ENCODE measurements at regions not wholly inside any gene's neighbourhood (a gene's known extent, or its start where the extent isn't known, plus 50 kb on each side); places are given as distances from the start of the nearest gene placed in this dataset.

DNA sequence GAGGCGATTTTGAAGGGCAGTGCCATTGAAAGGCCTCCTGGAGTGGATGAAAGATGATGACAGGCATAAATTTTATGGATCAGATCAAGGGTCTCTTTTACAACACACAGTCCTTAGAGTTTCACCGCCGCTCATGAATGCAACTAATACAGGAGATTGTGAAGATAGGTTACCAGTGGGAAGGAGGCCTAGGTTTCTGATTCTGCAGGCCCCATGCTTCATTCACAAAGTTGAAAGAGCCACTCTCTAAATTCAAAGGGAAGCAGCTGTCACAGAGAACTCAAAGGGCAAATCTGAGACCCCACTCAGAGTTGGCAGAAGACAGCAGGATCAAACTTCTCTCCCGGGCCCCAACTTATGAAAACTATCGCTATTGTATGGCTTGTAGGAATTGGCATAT, 137.6 kb downstream of the MAP3K7 start:
- no peak for DNase-seq
- no peaks in the 10 kb centered on the region for H3K9me3 Mint-ChIP-seq
- peaks cover 6 to 20% (median 8%) of the 10 kb centered on the region in 4 donors for H3K4me1 Mint-ChIP-seq
- H3K4me3 Mint-ChIP-seq = no peak overlapping the region
- H3K36me3 Mint-ChIP-seq = no peaks in the 10 kb centered on the region
- POLR2A ChIA-PET = no interaction called here
- no peak overlapping the region for H3K27ac Mint-ChIP-seq
- no peak for ATAC-seq
- no peaks in the 10 kb centered on the region for H3K27me3 Mint-ChIP-seq

GRCh38 chr6:90448836-90449235, 138.0 kb downstream of the MAP3K7 start:
- Mint-ChIP-seq H3K27me3 (no peaks in the 10 kb centered on the region), H3K4me3 (no peak overlapping the region), H3K36me3 (no peaks in the 10 kb centered on the region), H3K27ac (no peak overlapping the region), H3K4me1 (peaks cover 6 to 21% (median 8%) of the 10 kb centered on the region in 4 donors), H3K9me3 (no peaks in the 10 kb centered on the region)
- POLR2A ChIA-PET = no interaction called here
- ATAC-seq = no peak
- DNase-seq = no peak

GRCh38 chr6:90446164-90446563, 140.7 kb downstream of the MAP3K7 start:
- ATAC-seq (no peak), DNase-seq (no peak)
- Mint-ChIP-seq H3K4me1 (peaks cover 6 to 21% (median 8%) of the 10 kb centered on the region in 4 donors), H3K36me3 (no peaks in the 10 kb centered on the region), H3K4me3 (no peak overlapping the region), H3K9me3 (no peaks in the 10 kb centered on the region), H3K27ac (no peak overlapping the region), H3K27me3 (peaks cover 0 to 2% (median 0%) of the 10 kb centered on the region in 5 donors)
- POLR2A ChIA-PET = no interaction called here

DNA sequence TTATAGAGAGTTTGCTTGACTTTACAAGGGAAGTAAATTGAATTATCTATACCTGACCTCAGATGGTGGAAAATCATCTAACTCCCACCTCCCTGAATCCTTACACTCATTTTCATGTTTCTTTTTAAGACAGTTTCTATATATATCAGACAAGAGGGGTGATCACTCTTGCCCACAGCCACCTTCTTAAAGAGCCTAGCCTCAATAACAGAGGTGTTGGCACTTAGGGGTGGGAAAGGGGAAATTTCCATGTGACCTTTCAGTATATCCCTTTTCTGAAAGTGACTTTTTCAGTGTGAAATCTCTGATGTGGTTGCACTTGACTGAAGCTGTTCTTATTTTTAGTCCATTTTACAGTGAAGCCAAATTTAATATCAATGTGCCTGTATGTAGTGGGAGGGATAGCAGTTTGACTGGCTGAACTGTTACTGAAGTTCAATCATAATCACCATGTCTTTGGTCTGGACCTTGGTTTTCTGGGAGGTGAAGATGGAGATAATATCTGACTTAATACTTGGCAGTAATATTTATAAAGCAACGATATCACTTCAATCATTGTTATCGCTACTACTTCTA, 141.3 kb downstream of the MAP3K7 start:
- H3K27me3 Mint-ChIP-seq = peaks cover 0 to 2% (median 0%) of the 10 kb centered on the region in 5 donors
- POLR2A ChIA-PET = no interaction called here

DNA sequence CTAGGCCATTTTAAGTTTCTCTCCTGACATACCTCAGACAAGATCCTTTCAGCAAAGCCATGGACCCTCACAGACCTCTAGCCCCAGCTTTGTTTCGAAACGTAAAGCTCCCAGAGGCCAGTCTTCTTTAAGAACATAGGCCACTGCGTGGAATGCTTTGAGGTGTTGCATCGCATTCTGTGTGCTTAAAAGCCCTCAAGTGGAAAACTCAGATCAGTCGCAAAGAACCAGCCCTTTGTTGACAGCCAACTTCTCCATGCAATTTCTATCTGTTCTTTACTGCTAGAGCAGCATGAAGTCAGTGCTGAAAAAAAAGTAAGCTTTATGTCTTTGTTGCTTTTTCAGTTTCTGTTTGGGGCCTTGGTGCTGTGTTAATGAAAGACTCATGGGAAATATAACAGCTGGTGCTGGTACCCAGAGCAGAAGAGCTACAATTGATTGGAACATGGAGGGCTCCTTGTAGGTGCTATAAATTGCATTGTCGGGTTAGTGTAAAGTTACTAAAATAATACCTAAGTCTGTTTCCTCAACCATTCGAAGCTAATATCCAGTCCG, 142.6 kb downstream of the MAP3K7 start:
- DNase-seq (no peak), ATAC-seq (no peak)
- Mint-ChIP-seq H3K27ac (no peak overlapping the region), H3K9me3 (no peaks in the 10 kb centered on the region), H3K4me1 (peaks cover 6 to 16% (median 7%) of the 10 kb centered on the region in 4 donors), H3K4me3 (no peak overlapping the region), H3K36me3 (no peaks in the 10 kb centered on the region), H3K27me3 (peaks cover 0 to 2% (median 0%) of the 10 kb centered on the region in 5 donors)
- POLR2A ChIA-PET = interaction anchor here (0.6 to 0.7 kb wide), 2 partner anchors 9 to 33 kb away, joined by 3 to 5 read pairs; no protein-coding TSS in a partner anchor

More for the DNA sequence above, 141.3 kb downstream of the MAP3K7 start:
- H3K9me3 Mint-ChIP-seq = no peaks in the 10 kb centered on the region
- peaks cover 6 to 21% (median 8%) of the 10 kb centered on the region in 4 donors for H3K4me1 Mint-ChIP-seq
- ATAC-seq (no peak), DNase-seq (no peak)
- no peak overlapping the region for H3K27ac Mint-ChIP-seq
- H3K36me3 Mint-ChIP-seq = no peaks in the 10 kb centered on the region
- no peak overlapping the region for H3K4me3 Mint-ChIP-seq

DNA sequence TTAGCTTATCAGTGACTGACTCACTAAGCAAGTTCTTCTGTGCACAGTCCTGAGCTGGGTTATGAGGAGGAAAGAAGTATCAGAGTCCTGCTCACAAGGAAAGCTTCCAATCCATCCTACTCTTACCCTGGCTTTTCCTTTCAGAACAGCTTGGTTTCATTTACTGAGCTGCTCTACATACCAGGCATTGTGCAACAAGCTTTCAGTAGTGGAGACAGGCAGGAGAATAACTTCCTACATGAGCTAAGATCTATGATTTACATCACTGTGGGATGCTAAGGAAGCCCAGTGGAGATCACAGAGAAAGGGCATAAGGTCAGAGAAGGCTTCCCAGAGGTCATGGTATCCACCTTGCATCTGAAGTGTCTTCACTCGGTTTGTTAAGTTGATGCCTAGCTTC, 144.5 kb downstream of the MAP3K7 start:
- Mint-ChIP-seq H3K36me3 (no peaks in the 10 kb centered on the region), H3K27me3 (peaks cover 0 to 2% (median 0%) of the 10 kb centered on the region in 5 donors), H3K9me3 (no peaks in the 10 kb centered on the region), H3K4me3 (no peak overlapping the region), H3K27ac (no peak overlapping the region), H3K4me1 (peaks cover 6 to 16% (median 8%) of the 10 kb centered on the region in 4 donors)
- DNase-seq = no peak
- POLR2A ChIA-PET = interaction anchor here (0.6 to 0.7 kb wide), 2 partner anchors 14 to 90 kb away, joined by 3 read pairs; no protein-coding TSS in a partner anchor
- ATAC-seq = no peak

- peaks cover 0 to 2% (median 0%) of the 10 kb centered on the region in 5 donors for H3K27me3 Mint-ChIP-seq
- peaks cover 4 to 14% (median 7%) of the 10 kb centered on the region in 4 donors for H3K4me1 Mint-ChIP-seq
- peak overlapping the region in 1 of 10 donors; percentile 34 for H3K27ac Mint-ChIP-seq
- ATAC-seq = no peak
- H3K9me3 Mint-ChIP-seq = no peaks in the 10 kb centered on the region
- DNase-seq = no peak
- POLR2A ChIA-PET = no interaction called here
- H3K36me3 Mint-ChIP-seq = no peaks in the 10 kb centered on the region
- H3K4me3 Mint-ChIP-seq = no peak overlapping the region
Observed at GRCh38 chr6:90440586-90441283, 144.1 kb upstream of the BACH2 start.

DNA sequence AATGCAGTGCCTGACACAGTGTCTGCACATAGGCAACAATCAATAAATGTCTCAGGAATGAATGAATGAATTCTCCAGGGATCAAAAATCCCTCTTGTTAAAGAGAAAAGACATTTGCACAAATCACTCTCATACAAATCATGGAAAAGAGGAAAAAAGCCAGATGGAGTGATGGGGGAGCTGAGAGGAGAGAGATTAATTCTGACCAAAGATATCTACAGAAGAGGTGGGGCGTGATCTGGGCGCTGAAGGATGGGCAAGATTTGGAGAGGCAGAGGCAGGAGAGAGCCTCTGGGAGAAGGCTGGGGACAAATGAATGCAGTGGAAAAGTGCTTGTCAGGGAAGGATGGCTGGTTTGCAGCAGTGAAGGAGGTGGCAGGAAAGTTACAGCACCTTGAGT, 142.9 kb upstream of the BACH2 start:
- H3K4me3 Mint-ChIP-seq = no peak overlapping the region
- no peak for DNase-seq
- no peak for ATAC-seq
- H3K27me3 Mint-ChIP-seq = peaks cover 0 to 2% (median 0%) of the 10 kb centered on the region in 5 donors
- no peaks in the 10 kb centered on the region for H3K36me3 Mint-ChIP-seq
- peaks cover 0 to 3% (median 0%) of the 10 kb centered on the region in 9 donors for H3K9me3 Mint-ChIP-seq
- POLR2A ChIA-PET = no interaction called here
- H3K27ac Mint-ChIP-seq = no peak overlapping the region
- peaks cover 0 to 4% (median 3%) of the 10 kb centered on the region in 4 donors for H3K4me1 Mint-ChIP-seq

GRCh38 chr6:90436403-90436802, 139.8 kb upstream of the BACH2 start:
- POLR2A ChIA-PET = no interaction called here

DNA sequence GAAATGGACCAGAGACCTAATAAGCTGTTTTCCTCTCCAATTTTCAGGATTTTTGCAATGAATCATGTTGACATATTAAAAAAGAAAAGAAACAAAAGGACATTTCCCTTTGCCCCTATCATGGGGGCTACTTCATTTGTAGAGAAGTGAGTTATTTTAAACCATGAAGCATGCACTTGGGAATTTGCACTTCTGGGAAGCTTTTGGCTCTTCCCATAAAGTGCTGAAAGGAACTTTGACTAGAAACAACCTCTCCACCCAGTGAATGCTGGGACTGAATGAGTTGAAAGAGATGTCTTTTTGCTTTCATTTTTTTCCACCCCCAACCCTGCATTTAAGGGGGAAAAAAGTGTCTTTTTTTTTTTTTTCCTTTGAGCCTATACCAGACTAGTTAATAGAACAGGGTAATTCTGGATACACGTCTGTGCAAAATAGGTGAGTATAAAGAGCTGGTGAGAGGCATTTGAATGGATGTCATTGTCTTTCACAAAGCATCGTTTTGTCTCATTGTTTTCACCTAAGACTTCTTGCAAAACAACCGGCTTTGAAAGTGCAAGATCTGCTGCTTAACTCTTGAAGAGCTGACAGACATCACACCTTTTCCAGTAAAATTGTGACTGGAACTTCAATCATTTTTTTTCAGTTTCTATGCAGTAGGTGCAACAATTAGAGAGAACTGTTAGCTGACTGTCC, 138.7 kb upstream of the BACH2 start:
- peaks cover 0 to 15% (median 14%) of the 10 kb centered on the region in 3 donors for H3K36me3 Mint-ChIP-seq
- DNase-seq (no peak), ATAC-seq (no peak)
- peaks cover 0 to 3% (median 0%) of the 10 kb centered on the region in 4 donors for H3K4me1 Mint-ChIP-seq
- H3K27me3 Mint-ChIP-seq = no peaks in the 10 kb centered on the region
- no peak overlapping the region for H3K27ac Mint-ChIP-seq
- POLR2A ChIA-PET = interaction anchor here (0.8 kb wide), 1 partner anchor 9 kb away, joined by 5 read pairs; no protein-coding TSS in a partner anchor
- H3K4me3 Mint-ChIP-seq = no peak overlapping the region
- peaks cover 0 to 26% (median 11%) of the 10 kb centered on the region in 9 donors for H3K9me3 Mint-ChIP-seq

More at GRCh38 chr6:90436403-90436802, 139.8 kb upstream of the BACH2 start:
- DNase-seq (no peak), ATAC-seq (no peak)
- Mint-ChIP-seq H3K4me3 (no peak overlapping the region), H3K27ac (no peak overlapping the region), H3K27me3 (no peaks in the 10 kb centered on the region), H3K4me1 (peaks cover 0 to 3% (median 0%) of the 10 kb centered on the region in 4 donors), H3K36me3 (peaks cover 0 to 11% (median 6%) of the 10 kb centered on the region in 3 donors), H3K9me3 (peaks cover 0 to 20% (median 9%) of the 10 kb centered on the region in 9 donors)

GRCh38 chr6:90434094-90434493, 137.5 kb upstream of the BACH2 start:
- Mint-ChIP-seq H3K4me1 (peaks cover 0 to 2% (median 0%) of the 10 kb centered on the region in 4 donors), H3K27ac (no peak overlapping the region), H3K36me3 (peaks cover 0 to 25% (median 23%) of the 10 kb centered on the region in 3 donors), H3K27me3 (no peaks in the 10 kb centered on the region), H3K9me3 (peaks cover 0 to 36% (median 20%) of the 10 kb centered on the region in 9 donors), H3K4me3 (no peak overlapping the region)
- POLR2A ChIA-PET = interaction anchor here (0.5 to 0.8 kb wide), 2 partner anchors 12 to 310 kb away, joined by 4 read pairs; no protein-coding TSS in a partner anchor
- DNase-seq (no peak), ATAC-seq (no peak)

GRCh38 chr6:90432937-90433336, 136.3 kb upstream of the BACH2 start:
- Mint-ChIP-seq H3K4me1 (peaks cover 0 to 2% (median 0%) of the 10 kb centered on the region in 4 donors), H3K36me3 (peaks cover 0 to 25% (median 23%) of the 10 kb centered on the region in 3 donors), H3K9me3 (peaks cover 0 to 42% (median 21%) of the 10 kb centered on the region in 9 donors), H3K27me3 (no peaks in the 10 kb centered on the region), H3K4me3 (no peak overlapping the region), H3K27ac (no peak overlapping the region)
- DNase-seq (no peak), ATAC-seq (no peak)
- POLR2A ChIA-PET = interaction anchor here (0.7 kb wide), 1 partner anchor 35 kb away, joined by 3 read pairs; no protein-coding TSS in a partner anchor

Measured in naive thymus-derived CD8-positive, alpha-beta T cell (primary cell).